DND-41 (cell line): ENCODE measurements at regions not wholly inside any gene's neighbourhood (a gene's known extent, or its start where the extent isn't known, plus 50 kb on each side); places are given as distances from the start of the nearest gene placed in this dataset.

Source experiments
- ATAC-seq: fragments of 200-7000 bp; cut with Tn5 transposase; 3 replicates; pipeline ENCODE4 v1.9.1; 2021; ENCODE audit warnings: low read depth; ENCODE audit not compliant: insufficient read depth
- DNase-seq: peaks from one replicate; pipeline ENCODE4 v3.0.0-alpha.2; 2020
- H2AFZ ChIP-seq: 2 replicates; pipeline ENCODE4 v1.6.0; 2012; ENCODE audit warnings: low read depth, low read length
- H3K27ac ChIP-seq: 2 replicates; pipeline ENCODE4 v1.5.1; 2012; ENCODE audit warnings: low read length, inconsistent platforms
- H3K27me3 ChIP-seq: fragments of 200-600 bp; sonication (generic); 2 replicates; pipeline ENCODE4 v1.6.0; 2012; ENCODE audit warnings: low read length, mild to moderate bottlenecking, inconsistent platforms; ENCODE audit not compliant: insufficient read depth, poor library complexity
- H3K36me3 ChIP-seq: 2 replicates; pipeline ENCODE4 v1.5.1; 2012; ENCODE audit warnings: low read length, inconsistent platforms; ENCODE audit not compliant: insufficient read depth
- H3K4me1 ChIP-seq: 2 replicates; pipeline ENCODE4 v1.5.1; 2012; ENCODE audit warnings: mild to moderate bottlenecking, low read length; ENCODE audit not compliant: insufficient read depth
- H3K4me2 ChIP-seq: 2 replicates; pipeline ENCODE4 v1.6.0; 2012; ENCODE audit warnings: mild to moderate bottlenecking, moderate library complexity, low read length, inconsistent platforms; ENCODE audit not compliant: insufficient read depth
- H3K4me3 ChIP-seq, 2 experiments: fragments of 200-600 bp in 1 of 2; shearing (Covaris generic) in 1 of 2; 2 replicates each; pipeline ENCODE4 v1.5.1; 2012 to 2016; ENCODE audit warnings: inconsistent platforms in 2 of 2, low read length in 2 of 2, mild to moderate bottlenecking in 2 of 2, low read depth in 1 of 2, moderate library complexity in 1 of 2
- H3K79me2 ChIP-seq: 2 replicates; pipeline ENCODE4 v1.6.0; 2012; ENCODE audit warnings: low read length, inconsistent platforms; ENCODE audit not compliant: insufficient read depth
- H3K9ac ChIP-seq: 2 replicates; pipeline ENCODE4 v1.6.0; 2012; ENCODE audit warnings: low read depth, mild to moderate bottlenecking, inconsistent platforms, low read length, moderate library complexity
- H3K9me3 ChIP-seq: 2 replicates; pipeline ENCODE4 v1.5.1; 2012; ENCODE audit warnings: low read length, moderate library complexity, mild to moderate bottlenecking, inconsistent platforms; ENCODE audit not compliant: insufficient read depth, severe bottlenecking
- H4K20me1 ChIP-seq: 2 replicates; pipeline ENCODE4 v1.6.0; 2012; ENCODE audit warnings: low read length; ENCODE audit not compliant: insufficient read depth
- CTCF ChIP-seq: IDR thresholded peaks from 2 replicates; pipeline ENCODE4 v1.5.1; 2012; ENCODE audit warnings: borderline replicate concordance, low read length, moderate library complexity, mild to moderate bottlenecking; ENCODE audit not compliant: poor library complexity, severe bottlenecking; ENCODE audit errors: extremely low read depth
- EZH2 ChIP-seq: IDR thresholded peaks from 3 replicates; pipeline ENCODE4 v1.6.1; 2012; ENCODE audit warnings: borderline replicate concordance, low read depth, mild to moderate bottlenecking, moderate library complexity, low read length, inconsistent platforms; ENCODE audit not compliant: severe bottlenecking

DNA sequence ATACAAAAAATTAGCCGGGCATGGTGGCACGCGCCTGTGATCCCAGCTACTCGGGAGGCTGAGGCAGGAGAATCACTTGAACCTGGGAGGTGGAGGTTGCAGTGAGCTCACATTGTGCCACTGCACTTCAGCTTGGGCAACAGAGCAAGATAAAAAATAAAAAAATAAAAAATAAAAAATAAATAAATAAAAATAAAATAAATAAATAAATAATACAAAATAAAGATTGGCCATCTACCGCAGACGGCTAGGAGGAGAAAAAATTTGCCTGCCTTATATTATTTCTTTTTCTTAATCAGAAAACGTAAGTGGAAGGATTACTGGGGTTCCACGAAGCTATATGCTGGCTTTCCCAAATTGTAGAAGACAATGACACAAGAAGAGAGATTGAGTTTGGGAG is 229.7 kb downstream of the EPHA4 start:
- H3K27ac ChIP-seq, result no peak overlapping the region
- H3K9me3 ChIP-seq, result no peaks in the 10 kb centered on the region
- TF ChIP-seq CTCF, result no peak
- H3K9ac ChIP-seq, result no peak overlapping the region
- no peak overlapping the region for H3K4me2 ChIP-seq
- no peaks in the 10 kb centered on the region for H3K4me1 ChIP-seq
- no peak for ATAC-seq
- H3K4me3 ChIP-seq, result no peak overlapping the region
- H3K36me3 ChIP-seq, result no peaks in the 10 kb centered on the region
- H2AFZ ChIP-seq, result no peak overlapping the region
- H3K79me2 ChIP-seq, result no peaks in the 10 kb centered on the region
- no peaks in the 10 kb centered on the region for H3K27me3 ChIP-seq
- DNase-seq, result no peak
- no peaks in the 10 kb centered on the region for H4K20me1 ChIP-seq

GRCh38 chr2:221343524-221343923 is 228.6 kb downstream of the EPHA4 start:
- no peak for ATAC-seq
- no peak overlapping the region for H2AFZ ChIP-seq
- H3K9ac ChIP-seq, result no peak overlapping the region

DNA sequence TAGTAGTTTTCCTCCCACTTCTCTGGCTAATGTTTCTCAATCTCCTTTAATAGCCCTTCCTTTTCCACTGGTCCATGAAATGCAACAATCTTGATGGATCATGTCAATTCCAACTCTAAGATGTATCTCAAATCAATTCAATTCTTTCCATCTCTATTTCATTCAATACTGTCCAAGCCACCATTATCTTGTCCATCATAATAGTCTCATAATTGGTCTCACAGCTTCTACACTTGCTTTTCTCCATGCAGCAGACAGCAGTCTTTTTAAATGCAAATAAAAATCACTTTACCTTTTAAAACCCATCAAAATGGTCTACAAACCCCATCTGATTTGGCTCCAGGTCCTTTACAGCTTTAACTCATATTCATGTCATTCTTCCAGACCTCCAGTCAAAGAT is 226.6 kb downstream of the EPHA4 start:
- ATAC-seq, result no peak
- Histone ChIP-seq H3K4me3 (no peak overlapping the region), H3K4me1 (no peaks in the 10 kb centered on the region), H3K27ac (no peak overlapping the region), H3K4me2 (no peak overlapping the region), H3K36me3 (no peaks in the 10 kb centered on the region), H3K79me2 (no peaks in the 10 kb centered on the region), H3K27me3 (no peaks in the 10 kb centered on the region), H4K20me1 (no peaks in the 10 kb centered on the region), H3K9ac (no peak overlapping the region), H3K9me3 (no peaks in the 10 kb centered on the region), H2AFZ (no peak overlapping the region)
- DNase-seq, result no peak
- TF ChIP-seq CTCF (no peak), EZH2 (no peak)

More at GRCh38 chr2:221343524-221343923, 228.6 kb downstream of the EPHA4 start:
- Histone ChIP-seq H3K4me1 (no peaks in the 10 kb centered on the region), H3K79me2 (no peaks in the 10 kb centered on the region), H3K36me3 (no peaks in the 10 kb centered on the region), H3K27me3 (no peaks in the 10 kb centered on the region), H3K4me3 (no peak overlapping the region), H3K4me2 (no peak overlapping the region), H4K20me1 (no peaks in the 10 kb centered on the region), H3K27ac (no peak overlapping the region), H3K9me3 (no peaks in the 10 kb centered on the region)
- DNase-seq, result no peak
- TF ChIP-seq CTCF, result no peak

- Histone ChIP-seq H3K79me2 (no peaks in the 10 kb centered on the region), H3K4me3 (no peak overlapping the region), H3K4me1 (no peaks in the 10 kb centered on the region), H2AFZ (no peak overlapping the region), H3K4me2 (no peak overlapping the region), H3K27me3 (no peaks in the 10 kb centered on the region), H3K27ac (no peak overlapping the region), H3K9ac (no peak overlapping the region), H3K9me3 (no peaks in the 10 kb centered on the region), H4K20me1 (no peaks in the 10 kb centered on the region), H3K36me3 (no peaks in the 10 kb centered on the region)
- no peak for ATAC-seq
- DNase-seq, result no peak
- TF ChIP-seq EZH2 (no peak), CTCF (no peak)
These were observed 225.7 kb downstream of the EPHA4 start for GRCh38 chr2:221346411-221346810.
